ENCODE measurements at regions not wholly inside any gene's neighbourhood (a gene's known extent, or its start where the extent isn't known, plus 50 kb on each side); places are given as distances from the start of the nearest gene placed in this dataset.
"Not testable (repeated sequence)": the region's sequence is repeated elsewhere in the genome, so short reads cannot be mapped to it uniquely, and the experiment has no call there.

GRCh38 chr14:86905386-86905926 lies 1087.5 kb downstream of the GALC start:
- H3K27me3 ChIP-seq (ENCODE audit: control insufficient read depth in 1 of 2, insufficient read depth in 2 of 2, low read length in 2 of 2); ATAC-seq; POLR2A ChIA-PET; H3K4me2 ChIP-seq (ENCODE audit: low read depth, low read length); H3K4me1 ChIP-seq (ENCODE audit: insufficient read depth, low read length); FAIRE-seq; H3K4me3 ChIP-seq (replicated peaks in 1 of 3; ENCODE audit: insufficient read depth in 1 of 3, low read depth in 2 of 3, low read length in 3 of 3); intact Hi-C loops (cut with micrococcal nuclease; ENCODE audit: unreplicated experiment); H2AFZ ChIP-seq (ENCODE audit: low read length); CTCF ChIA-PET (ENCODE audit: low intra/inter-chr PET ratio, low total read pairs); H3K36me3 ChIP-seq (replicated peaks in 1 of 2; ENCODE audit: control insufficient read depth in 1 of 2, insufficient read depth in 2 of 2, low read length in 2 of 2); H4K20me1 ChIP-seq (ENCODE audit: insufficient read depth, low read length); H3K9ac ChIP-seq (ENCODE audit: insufficient read depth, low read depth, low read length); BruUV-seq (replicated peaks); H3K27ac ChIP-seq (ENCODE audit: extremely low read length, insufficient read depth, low read length); H3K9me3 ChIP-seq (ENCODE audit: low read length); H3K79me2 ChIP-seq (ENCODE audit: insufficient read depth, low read length); DNase-seq (ENCODE audit: low spot score): not testable (repeated sequence)
- in situ Hi-C loops (cut with HindIII; ENCODE audit: extremely low pct_ligation_motif_present, low pct_unique_long_range_greater_than_20kb): loop anchor here (10.0 kb wide), 1 partner anchor 441 kb away; no protein-coding TSS in a partner anchor
- 33% methylated on average over 1 of the region's 48 CpGs for WGBS (ENCODE audit: low lambda C conversion rate)

DNA sequence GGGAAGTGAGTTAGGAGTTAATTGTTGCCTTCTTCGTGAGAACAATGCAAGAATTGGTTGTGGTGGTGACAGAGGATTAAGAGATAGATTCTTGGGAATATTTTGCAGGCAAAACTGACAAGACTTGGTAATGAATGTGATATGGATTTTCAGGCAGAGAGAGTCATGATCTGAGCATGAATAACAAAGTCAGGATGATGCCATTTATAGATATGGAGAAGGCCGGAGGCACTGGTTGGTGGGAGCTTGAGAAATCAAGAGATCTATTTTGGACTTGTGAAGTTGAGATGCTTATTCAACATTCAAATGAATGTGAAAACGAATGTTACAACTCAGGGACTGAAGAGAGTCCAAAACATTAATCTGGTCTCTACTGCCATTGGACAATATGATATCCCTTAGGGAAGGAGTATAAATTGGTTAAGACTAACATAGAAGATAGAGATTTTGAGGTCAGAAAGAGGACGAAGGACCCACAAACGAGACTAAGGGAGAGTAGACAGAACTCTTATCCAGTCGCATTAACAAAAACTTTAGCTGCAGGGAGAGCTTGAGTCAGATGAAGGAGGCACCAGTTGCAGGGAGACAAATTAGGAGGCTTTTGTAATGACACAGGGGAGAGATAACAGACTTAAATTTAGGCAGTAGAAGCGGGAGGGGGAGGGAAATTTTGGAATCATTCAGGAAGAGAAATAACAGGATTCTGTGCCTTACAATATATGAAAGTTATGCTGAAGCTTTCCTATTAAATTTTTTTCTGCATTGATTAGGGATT lies 1090.6 kb downstream of the GALC start:
- BruUV-seq (replicated peaks): no TSS peak
- POLR2A ChIA-PET: no interaction called here
- TF ChIP-seq BRD4 (CRISPR knock-in tag; IDR thresholded peaks at IDR 0.05): no peak
- no peak for TF ChIP-seq WIZ (CRISPR knock-in tag; IDR thresholded peaks at IDR 0.05)
- no peak for TF ChIP-seq ZNF12 (CRISPR knock-in tag; IDR thresholded peaks at IDR 0.05)
- TF ChIP-seq ZBED4 (CRISPR knock-in tag; IDR thresholded peaks at IDR 0.05; ENCODE audit: borderline replicate concordance): no peak
- TF ChIP-seq ATF6 (CRISPR knock-in tag; conservative IDR thresholded peaks at IDR 0.05): no peak
- TF ChIP-seq ZNF335 (CRISPR knock-in tag; IDR thresholded peaks at IDR 0.05): no peak
- no peak for TF ChIP-seq ZNF660 (CRISPR knock-in tag; IDR thresholded peaks at IDR 0.05; ENCODE audit: borderline replicate concordance, low read depth)
- TF ChIP-seq KLF12 (CRISPR knock-in tag; IDR thresholded peaks at IDR 0.05; ENCODE audit: borderline replicate concordance): no peak
- TF ChIP-seq ATRX (CRISPR knock-in tag; IDR thresholded peaks at IDR 0.05; ENCODE audit: borderline replicate concordance): no peak
- no peak for TF ChIP-seq PRPF4 (IDR thresholded peaks at IDR 0.05; ENCODE audit: low read depth, low read length, poor library complexity, severe bottlenecking)
- no peak for TF ChIP-seq SKI (IDR thresholded peaks at IDR 0.05; ENCODE audit: partially characterized antibody)

More for the DNA sequence above, 1090.6 kb downstream of the GALC start:
- CTCF ChIA-PET (ENCODE audit: low intra/inter-chr PET ratio, low total read pairs): interaction anchor here (1.8 kb wide), 1 partner anchor 440 kb away, joined by 20 read pairs; no protein-coding TSS in a partner anchor
- FAIRE-seq (no peak), DNase-seq (ENCODE audit: low spot score) (no peak), ATAC-seq (no peak)
- intact Hi-C loops (cut with micrococcal nuclease; ENCODE audit: unreplicated experiment) (loop anchor here (5.0 kb wide), 1 partner anchor 845 kb away; no protein-coding TSS in a partner anchor), in situ Hi-C loops (cut with HindIII; ENCODE audit: extremely low pct_ligation_motif_present, low pct_unique_long_range_greater_than_20kb) (loop anchor here (10.0 kb wide), 1 partner anchor 438 kb away; no protein-coding TSS in a partner anchor)
- H3K36me3 ChIP-seq (replicated peaks in 1 of 2; ENCODE audit: control insufficient read depth in 1 of 2, insufficient read depth in 2 of 2, low read length in 2 of 2): no peaks in the 10 kb centered on the region
- no peak overlapping the region for H3K9ac ChIP-seq (ENCODE audit: insufficient read depth, low read depth, low read length)
- H3K9me3 ChIP-seq (ENCODE audit: low read length): no peaks in the 10 kb centered on the region
- no peak overlapping the region for H3K4me3 ChIP-seq (replicated peaks in 1 of 3; ENCODE audit: insufficient read depth in 1 of 3, low read depth in 2 of 3, low read length in 3 of 3)
- no peak overlapping the region for H3K4me2 ChIP-seq (ENCODE audit: low read depth, low read length)
- H3K27me3 ChIP-seq (ENCODE audit: control insufficient read depth in 1 of 2, insufficient read depth in 2 of 2, low read length in 2 of 2): no peaks in the 10 kb centered on the region
- H3K27ac ChIP-seq (ENCODE audit: extremely low read length, insufficient read depth, low read length): no peak overlapping the region
- no peaks in the 10 kb centered on the region for H4K20me1 ChIP-seq (ENCODE audit: insufficient read depth, low read length)
- peaks cover 26% of the 10 kb centered on the region for H3K4me1 ChIP-seq (ENCODE audit: insufficient read depth, low read length)
- 82% methylated on average over 7 of the region's 7 CpGs for WGBS (ENCODE audit: low lambda C conversion rate)
- no peaks in the 10 kb centered on the region for H3K79me2 ChIP-seq (ENCODE audit: insufficient read depth, low read length)
- no peak overlapping the region for H2AFZ ChIP-seq (ENCODE audit: low read length)
